Liver (tissue), 3 donors: ENCODE measurements at regions not wholly inside any gene's neighbourhood (a gene's known extent, or its start where the extent isn't known, plus 50 kb on each side); places are given as distances from the start of the nearest gene placed in this dataset.

Experiments
- CTCF ChIP-seq: fragments of 150-350 bp; IDR thresholded peaks from 2 replicates; pipeline ENCODE4 v1.5.1; 2017; ENCODE audit warnings: improper control_type of control experiment, low read depth, low read length; ENCODE audit not compliant: missing input control
- JUND ChIP-seq, 2 donors: IDR thresholded peaks; 2 replicates each; pipeline ENCODE4 v1.6.1; 2016; ENCODE audit warnings: antibody characterized with exemption in 2 of 2
- MAX ChIP-seq: IDR thresholded peaks from 2 replicates; pipeline ENCODE4 v1.6.1; 2016; ENCODE audit warnings: antibody characterized with exemption
- SP1 ChIP-seq: IDR thresholded peaks from 2 replicates; pipeline ENCODE4 v1.6.1; 2018; ENCODE audit warnings: antibody characterized with exemption, mild to moderate bottlenecking
- TAF1 ChIP-seq: conservative IDR thresholded peaks from 2 replicates; pipeline ENCODE4 v1.6.1; 2016; ENCODE audit warnings: antibody characterized with exemption, mild to moderate bottlenecking
- YY1 ChIP-seq: IDR thresholded peaks from 2 replicates; pipeline ENCODE4 v1.6.1; 2016; ENCODE audit warnings: antibody characterized with exemption, mild to moderate bottlenecking
- TF ChIP-seq, protein P1 (sequence below): IDR thresholded peaks from 2 replicates; pipeline ENCODE4 v1.6.1; 2016; ENCODE audit warnings: antibody characterized with exemption
- donor health status: healthy.
- donor health status: healthy.

GRCh38 chr9:18012170-18012569 lies 433.3 kb downstream of the SH3GL2 start:
- TF ChIP-seq CTCF (no peak), TAF1 (no peak), SP1 (no peak), YY1 (no peak), MAX (no peak), JUND (IDR thresholded peaks at IDR 0.05) (no peak)
- TF ChIP-seq, protein P1, sequence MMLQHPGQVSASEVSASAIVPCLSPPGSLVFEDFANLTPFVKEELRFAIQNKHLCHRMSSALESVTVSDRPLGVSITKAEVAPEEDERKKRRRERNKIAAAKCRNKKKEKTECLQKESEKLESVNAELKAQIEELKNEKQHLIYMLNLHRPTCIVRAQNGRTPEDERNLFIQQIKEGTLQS = no peak
